ENCODE measurements at regions not wholly inside any gene's neighbourhood (a gene's known extent, or its start where the extent isn't known, plus 50 kb on each side); places are given as distances from the start of the nearest gene placed in this dataset.

DNA sequence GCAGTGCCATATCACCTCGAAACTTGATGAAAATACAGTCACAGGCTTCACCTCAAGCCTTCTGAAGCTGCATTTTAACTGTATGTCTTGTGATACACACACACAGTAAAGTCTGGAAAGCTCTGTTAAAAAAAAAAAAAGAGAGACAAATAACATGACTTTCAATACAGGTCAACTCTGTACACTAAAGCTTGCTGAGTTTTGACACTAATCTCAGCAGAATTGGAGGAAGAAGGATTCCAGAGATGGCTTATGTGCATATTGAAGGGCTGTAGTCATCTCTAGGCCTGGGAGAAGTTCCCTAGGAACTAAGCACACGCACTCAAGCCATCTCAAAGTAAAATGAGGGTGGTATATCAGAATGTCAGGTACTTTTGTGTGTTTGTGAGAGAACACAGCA lies 875.1 kb downstream of the EPHA4 start:
- TF ChIP-seq, protein P1, sequence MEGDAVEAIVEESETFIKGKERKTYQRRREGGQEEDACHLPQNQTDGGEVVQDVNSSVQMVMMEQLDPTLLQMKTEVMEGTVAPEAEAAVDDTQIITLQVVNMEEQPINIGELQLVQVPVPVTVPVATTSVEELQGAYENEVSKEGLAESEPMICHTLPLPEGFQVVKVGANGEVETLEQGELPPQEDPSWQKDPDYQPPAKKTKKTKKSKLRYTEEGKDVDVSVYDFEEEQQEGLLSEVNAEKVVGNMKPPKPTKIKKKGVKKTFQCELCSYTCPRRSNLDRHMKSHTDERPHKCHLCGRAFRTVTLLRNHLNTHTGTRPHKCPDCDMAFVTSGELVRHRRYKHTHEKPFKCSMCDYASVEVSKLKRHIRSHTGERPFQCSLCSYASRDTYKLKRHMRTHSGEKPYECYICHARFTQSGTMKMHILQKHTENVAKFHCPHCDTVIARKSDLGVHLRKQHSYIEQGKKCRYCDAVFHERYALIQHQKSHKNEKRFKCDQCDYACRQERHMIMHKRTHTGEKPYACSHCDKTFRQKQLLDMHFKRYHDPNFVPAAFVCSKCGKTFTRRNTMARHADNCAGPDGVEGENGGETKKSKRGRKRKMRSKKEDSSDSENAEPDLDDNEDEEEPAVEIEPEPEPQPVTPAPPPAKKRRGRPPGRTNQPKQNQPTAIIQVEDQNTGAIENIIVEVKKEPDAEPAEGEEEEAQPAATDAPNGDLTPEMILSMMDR (conservative IDR thresholded peaks at IDR 0.05; ENCODE audit: low read depth, low read length): no peak
- TF ChIP-seq EZH2 (IDR thresholded peaks at IDR 0.05; ENCODE audit: low read length, unreplicated experiment) (no peak), EZH2phosphoT487 (IDR thresholded peaks at IDR 0.05; ENCODE audit: borderline replicate concordance, low read length) (no peak)
